Stomach smooth muscle (tissue), 2 donors: ENCODE measurements at regions not wholly inside any gene's neighbourhood (a gene's known extent, or its start where the extent isn't known, plus 50 kb on each side); places are given as distances from the start of the nearest gene placed in this dataset.

Experiments used
- H3K27ac ChIP-seq: one replicate; pipeline ENCODE4 v1.7.0; 2013; ENCODE audit warnings: mild to moderate bottlenecking, low read length, inconsistent platforms
- H3K27me3 ChIP-seq, 2 donors: one replicate each; pipeline ENCODE4 v1.7.0; 2013; ENCODE audit warnings: low read length in 2 of 2; ENCODE audit not compliant: insufficient read depth in 2 of 2, control insufficient read depth in 1 of 2
- H3K36me3 ChIP-seq, 2 donors: one replicate each; pipeline ENCODE4 v1.7.0; 2013; ENCODE audit warnings: low read length in 2 of 2; ENCODE audit not compliant: control insufficient read depth in 2 of 2, insufficient read depth in 2 of 2
- H3K4me1 ChIP-seq: one replicate; pipeline ENCODE4 v1.7.0; 2013; ENCODE audit warnings: low read length; ENCODE audit not compliant: control insufficient read depth, insufficient read depth
- H3K4me3 ChIP-seq, 2 donors: one replicate each; pipeline ENCODE4 v1.7.0; 2013; ENCODE audit warnings: low read length in 2 of 2
- H3K9ac ChIP-seq, 2 donors: one replicate each; pipeline ENCODE4 v1.7.0; 2013; ENCODE audit warnings: low read length in 2 of 2, mild to moderate bottlenecking in 1 of 2
- H3K9me3 ChIP-seq, 2 donors: one replicate each; pipeline ENCODE4 v1.7.0; 2013; ENCODE audit warnings: low read length in 2 of 2; ENCODE audit not compliant: control insufficient read depth in 2 of 2
- donor health status: healthy.
- donor health status: Pancreatic carcinoma.

DNA sequence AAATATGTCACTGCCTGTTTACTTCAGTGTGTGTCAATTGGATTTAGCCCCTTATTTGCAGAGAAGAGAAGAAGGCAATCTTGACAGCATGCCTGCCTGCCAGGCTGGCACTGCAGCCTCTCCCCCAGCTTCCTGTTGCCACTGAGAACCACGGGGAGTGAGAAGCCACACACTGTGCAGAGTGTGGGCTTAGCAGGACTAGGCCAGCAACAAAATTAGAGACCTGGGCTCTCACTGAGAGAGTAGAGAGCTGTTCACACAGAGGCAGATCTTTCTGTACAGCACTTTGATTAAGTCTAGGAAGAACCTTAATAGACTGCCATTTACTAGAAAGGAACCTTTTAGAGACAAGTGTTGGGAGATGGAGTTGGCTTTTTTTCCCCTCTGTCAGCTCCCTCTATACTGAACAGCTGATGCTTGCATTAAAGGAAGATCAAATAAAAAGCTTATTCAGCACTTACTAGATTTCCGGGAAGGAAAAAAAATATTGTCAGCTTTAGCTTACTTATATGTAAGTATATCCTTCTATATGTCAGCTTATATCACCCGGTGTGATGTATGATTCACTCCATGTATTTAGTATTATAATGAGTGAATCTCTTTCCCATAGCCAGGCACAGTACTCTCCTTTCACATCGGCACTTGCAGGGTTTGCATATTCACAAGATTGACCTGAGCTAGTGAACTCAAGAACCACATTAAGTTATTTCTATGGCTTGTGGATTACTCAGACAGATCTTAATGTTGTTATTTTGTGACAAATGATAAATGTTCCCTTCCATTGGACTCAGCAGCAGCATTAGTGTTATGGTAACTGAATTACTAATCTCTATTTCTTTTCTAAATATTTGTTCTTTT is 851.0 kb upstream of the EPHA7 start:
- no peaks in the 10 kb centered on the region for H3K9me3 ChIP-seq
- no peak overlapping the region for H3K27ac ChIP-seq
- H3K27me3 ChIP-seq, result no peaks in the 10 kb centered on the region
- no peaks in the 10 kb centered on the region for H3K4me1 ChIP-seq
- H3K9ac ChIP-seq, result no peak overlapping the region
- no peak overlapping the region for H3K4me3 ChIP-seq
- no peaks in the 10 kb centered on the region for H3K36me3 ChIP-seq

DNA sequence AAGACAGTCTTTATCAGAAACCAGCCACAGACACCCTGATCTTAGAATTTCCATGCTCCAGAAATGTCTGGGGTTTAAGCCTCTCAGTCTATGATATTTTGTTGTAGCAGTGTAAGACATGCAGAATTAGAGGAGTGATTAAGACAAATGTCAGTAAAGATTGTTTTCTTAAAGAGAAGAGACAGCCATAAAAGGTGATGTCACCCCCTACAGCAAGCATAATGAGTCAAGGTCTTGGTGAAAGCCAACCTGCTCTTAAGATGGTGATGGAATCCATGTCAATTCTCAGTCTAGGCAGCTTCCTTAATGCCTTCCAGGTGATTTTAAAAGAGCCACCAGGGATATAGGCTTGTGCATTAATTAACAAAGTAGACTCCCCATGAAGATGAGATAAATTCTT is 849.9 kb upstream of the EPHA7 start:
- no peaks in the 10 kb centered on the region for H3K36me3 ChIP-seq
- no peaks in the 10 kb centered on the region for H3K9me3 ChIP-seq
- no peak overlapping the region for H3K27ac ChIP-seq
- H3K9ac ChIP-seq, result no peak overlapping the region
- no peak overlapping the region for H3K4me3 ChIP-seq
- no peaks in the 10 kb centered on the region for H3K4me1 ChIP-seq
- H3K27me3 ChIP-seq, result no peaks in the 10 kb centered on the region

DNA sequence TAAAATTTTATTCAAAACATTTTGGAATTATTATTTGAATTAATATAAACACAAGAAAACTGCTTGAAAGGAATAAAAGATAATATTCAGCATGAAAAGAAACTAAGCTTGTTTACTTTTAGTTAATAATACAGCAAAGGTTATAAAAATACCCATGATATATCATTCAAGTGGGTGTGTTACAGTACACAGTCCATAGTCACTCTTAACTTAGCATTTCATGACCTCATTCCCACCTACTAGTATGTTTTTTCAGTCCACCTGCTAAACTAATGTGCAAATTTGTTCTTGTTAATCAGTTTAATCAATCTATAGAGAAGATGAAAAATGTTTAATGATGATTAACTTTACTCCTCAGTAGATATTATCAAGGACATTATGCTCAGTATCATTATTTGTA is 841.4 kb upstream of the EPHA7 start:
- H3K4me1 ChIP-seq, result no peaks in the 10 kb centered on the region
- no peaks in the 10 kb centered on the region for H3K27me3 ChIP-seq
- H3K4me3 ChIP-seq, result no peak overlapping the region
- H3K27ac ChIP-seq, result no peak overlapping the region
- H3K9me3 ChIP-seq, result no peaks in the 10 kb centered on the region
- no peak overlapping the region for H3K9ac ChIP-seq
- no peaks in the 10 kb centered on the region for H3K36me3 ChIP-seq

DNA sequence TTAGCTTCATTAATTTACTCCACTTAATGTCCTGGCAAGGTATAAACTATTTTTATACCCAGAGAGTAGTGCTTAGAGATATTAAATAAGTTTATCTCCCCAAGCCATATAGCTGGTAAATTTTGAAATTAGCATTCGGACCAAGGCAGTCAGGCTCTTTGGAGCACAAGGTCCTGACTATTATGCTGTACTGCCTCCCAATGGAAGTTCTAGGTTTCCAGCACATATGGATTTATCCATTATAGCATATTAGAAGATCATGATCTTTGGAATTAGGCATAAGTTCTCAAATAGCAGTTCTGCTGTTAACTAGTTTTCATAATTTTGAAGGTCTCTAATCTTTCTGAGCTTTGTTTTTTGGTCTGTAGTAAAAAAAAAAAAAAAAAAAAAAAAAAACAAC is 835.3 kb upstream of the EPHA7 start:
- Histone ChIP-seq H3K4me3 (no peak overlapping the region), H3K27me3 (no peaks in the 10 kb centered on the region), H3K27ac (no peak overlapping the region), H3K9me3 (no peaks in the 10 kb centered on the region), H3K36me3 (no peaks in the 10 kb centered on the region), H3K9ac (no peak overlapping the region), H3K4me1 (no peaks in the 10 kb centered on the region)

DNA sequence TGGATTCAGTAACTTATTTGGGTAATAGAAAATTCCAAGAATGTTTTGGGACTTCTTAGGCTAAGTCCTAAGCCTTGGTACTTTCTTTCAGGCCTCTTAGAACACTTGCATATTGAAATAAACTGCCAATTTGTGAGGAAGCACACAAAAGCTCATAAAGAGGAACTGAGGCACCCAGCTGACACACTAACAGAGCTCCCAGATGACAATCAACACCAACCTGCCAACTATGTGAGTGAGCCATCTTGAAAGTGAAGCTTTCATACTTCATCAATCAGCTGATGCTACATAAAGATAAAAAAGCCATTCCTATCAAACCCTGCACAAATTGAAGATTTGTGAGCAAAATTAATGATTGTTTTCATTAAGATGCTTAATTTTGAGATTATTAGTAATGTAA is 832.5 kb upstream of the EPHA7 start:
- H3K36me3 ChIP-seq, result no peaks in the 10 kb centered on the region
- H3K27ac ChIP-seq, result no peak overlapping the region
- H3K9me3 ChIP-seq, result no peaks in the 10 kb centered on the region
- H3K27me3 ChIP-seq, result no peaks in the 10 kb centered on the region
- H3K9ac ChIP-seq, result no peak overlapping the region
- no peaks in the 10 kb centered on the region for H3K4me1 ChIP-seq
- no peak overlapping the region for H3K4me3 ChIP-seq

DNA sequence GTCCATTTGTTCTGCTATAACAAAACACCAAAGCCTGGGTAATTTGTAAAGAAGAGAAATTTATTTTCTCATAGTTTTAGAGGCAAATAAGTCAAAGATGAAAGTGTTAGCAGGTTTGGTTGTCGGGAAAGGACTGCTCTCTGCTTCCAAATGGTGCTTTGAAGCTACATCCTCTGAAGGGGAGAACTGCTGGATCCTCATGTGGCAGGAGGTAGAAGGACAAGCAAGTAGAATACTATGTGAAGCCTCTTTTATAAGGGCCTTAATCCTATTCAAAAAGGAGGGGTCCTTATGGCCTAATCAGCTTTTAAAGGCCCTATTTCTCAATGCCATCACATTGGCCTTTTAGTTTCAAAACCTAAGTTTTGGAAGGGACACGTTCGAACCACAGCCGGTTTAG is 826.0 kb upstream of the EPHA7 start:
- no peak overlapping the region for H3K9ac ChIP-seq
- H3K4me1 ChIP-seq, result no peaks in the 10 kb centered on the region
- H3K4me3 ChIP-seq, result no peak overlapping the region
- H3K27me3 ChIP-seq, result no peaks in the 10 kb centered on the region
- no peaks in the 10 kb centered on the region for H3K36me3 ChIP-seq
- no peak overlapping the region for H3K27ac ChIP-seq
- no peaks in the 10 kb centered on the region for H3K9me3 ChIP-seq

DNA sequence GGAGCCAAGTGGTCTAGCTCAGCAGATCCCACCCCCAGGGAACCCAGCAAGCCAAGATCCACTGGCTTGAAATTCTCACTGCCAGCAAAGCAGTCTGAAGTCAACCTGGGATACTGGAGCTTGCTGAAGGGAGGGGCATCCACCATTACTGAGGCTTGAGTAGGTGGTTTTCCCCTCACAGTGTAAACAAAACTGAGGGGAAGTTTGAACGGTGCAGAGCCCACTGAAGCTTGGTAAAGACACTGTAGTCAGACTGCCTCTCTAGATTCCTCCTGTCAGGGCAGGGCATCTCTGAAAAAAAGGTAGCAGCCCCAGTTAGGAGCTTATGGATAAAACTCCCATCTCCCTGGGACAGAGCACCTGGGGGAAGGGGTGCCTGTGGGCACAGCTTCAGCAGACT is 819.5 kb upstream of the EPHA7 start:
- H3K36me3 ChIP-seq, result no peaks in the 10 kb centered on the region

DNA sequence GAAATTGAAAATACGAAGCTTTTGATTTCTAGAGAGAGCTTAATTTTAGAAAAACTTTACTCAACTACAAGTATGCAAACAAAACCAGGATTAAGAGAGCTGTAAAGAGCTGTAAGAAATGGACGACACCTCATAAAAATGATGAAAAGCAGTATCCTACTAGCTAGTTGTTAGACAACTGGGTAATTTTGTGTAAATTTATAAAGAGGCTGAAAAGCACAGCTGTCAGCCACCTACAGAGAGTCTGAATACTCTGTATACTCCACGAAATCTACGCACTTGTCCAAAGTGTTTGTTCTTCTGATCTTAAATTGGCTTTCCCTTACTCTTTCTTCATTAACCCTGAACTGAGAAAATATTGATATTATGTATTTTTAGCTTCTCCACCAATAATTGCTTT is 808.4 kb upstream of the EPHA7 start:
- no peaks in the 10 kb centered on the region for H3K4me1 ChIP-seq
- no peaks in the 10 kb centered on the region for H3K36me3 ChIP-seq
- H3K27ac ChIP-seq, result no peak overlapping the region
- H3K9me3 ChIP-seq, result no peaks in the 10 kb centered on the region
- no peak overlapping the region for H3K9ac ChIP-seq
- H3K27me3 ChIP-seq, result no peaks in the 10 kb centered on the region
- no peak overlapping the region for H3K4me3 ChIP-seq

More for the DNA sequence above, 819.5 kb upstream of the EPHA7 start:
- Histone ChIP-seq H3K4me1 (no peaks in the 10 kb centered on the region), H3K27me3 (no peaks in the 10 kb centered on the region), H3K9ac (no peak overlapping the region), H3K4me3 (no peak overlapping the region), H3K27ac (no peak overlapping the region), H3K9me3 (no peaks in the 10 kb centered on the region)

DNA sequence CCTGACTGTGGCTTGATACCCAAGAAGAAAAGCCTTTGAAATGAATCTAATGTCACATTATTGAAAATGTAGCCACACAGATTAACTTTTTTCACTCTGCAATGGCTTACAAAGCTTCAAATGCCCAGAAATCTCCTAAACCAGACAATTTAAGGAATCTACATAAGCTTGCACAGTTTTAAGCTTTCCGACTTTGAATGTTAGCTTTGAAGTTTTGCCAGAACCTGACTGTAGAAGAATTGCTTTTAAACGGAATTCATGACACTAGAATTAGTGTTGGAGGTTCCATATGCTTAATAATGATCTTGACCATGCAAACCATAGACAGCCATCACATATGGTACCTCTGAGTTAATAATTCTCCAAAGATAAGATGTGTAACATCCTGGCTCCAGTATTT is 798.5 kb upstream of the EPHA7 start:
- no peak overlapping the region for H3K4me3 ChIP-seq
- no peaks in the 10 kb centered on the region for H3K27me3 ChIP-seq
- H3K4me1 ChIP-seq, result no peaks in the 10 kb centered on the region
- H3K36me3 ChIP-seq, result no peaks in the 10 kb centered on the region
- no peak overlapping the region for H3K9ac ChIP-seq
- no peaks in the 10 kb centered on the region for H3K9me3 ChIP-seq
- H3K27ac ChIP-seq, result no peak overlapping the region

DNA sequence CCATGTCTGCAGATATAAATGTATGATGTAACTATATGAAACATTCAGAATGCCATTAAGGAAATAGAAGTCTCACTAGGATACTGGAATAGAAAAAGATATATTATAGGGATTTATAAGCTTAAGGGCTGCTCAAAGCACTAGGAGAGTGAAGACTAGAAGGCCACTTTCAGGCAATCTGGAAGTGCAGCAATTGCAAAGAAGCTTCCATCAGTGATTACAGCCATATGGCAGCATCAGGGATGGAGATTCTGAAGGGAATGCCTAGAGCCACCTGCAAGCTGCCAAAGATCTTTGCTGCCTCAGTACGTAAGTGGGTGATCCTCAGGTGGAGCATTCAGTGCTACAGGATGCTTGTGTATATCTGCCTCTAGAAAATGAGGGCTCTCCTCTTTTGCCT is 796.2 kb upstream of the EPHA7 start:
- Histone ChIP-seq H3K27ac (no peak overlapping the region), H3K9ac (no peak overlapping the region), H3K4me3 (no peak overlapping the region), H3K9me3 (no peaks in the 10 kb centered on the region), H3K36me3 (no peaks in the 10 kb centered on the region), H3K27me3 (no peaks in the 10 kb centered on the region), H3K4me1 (no peaks in the 10 kb centered on the region)

DNA sequence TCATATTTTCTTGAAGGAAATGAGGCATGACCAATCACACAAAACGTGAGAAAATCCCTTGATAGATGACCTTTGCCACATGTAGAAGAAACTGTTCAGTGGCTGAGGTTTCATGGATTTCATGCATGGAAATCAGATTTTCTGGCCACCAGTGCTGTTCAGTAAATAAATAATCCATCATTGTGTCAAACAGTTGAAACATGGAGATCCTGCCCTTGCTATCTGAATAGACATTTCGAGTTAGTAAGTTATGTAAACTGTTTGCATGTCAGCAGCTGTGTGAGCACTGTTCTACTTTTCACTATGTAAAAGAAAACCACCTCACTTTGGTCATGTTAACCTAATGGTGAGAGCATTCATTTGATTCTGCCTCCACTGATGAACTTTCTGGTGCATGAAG is 793.9 kb upstream of the EPHA7 start:
- no peak overlapping the region for H3K27ac ChIP-seq
- no peaks in the 10 kb centered on the region for H3K27me3 ChIP-seq
- no peaks in the 10 kb centered on the region for H3K9me3 ChIP-seq
- H3K4me3 ChIP-seq, result no peak overlapping the region
- no peak overlapping the region for H3K9ac ChIP-seq
- H3K4me1 ChIP-seq, result no peaks in the 10 kb centered on the region
- H3K36me3 ChIP-seq, result no peaks in the 10 kb centered on the region
